ENCODE measurements at regions not wholly inside any gene's neighbourhood (a gene's known extent, or its start where the extent isn't known, plus 50 kb on each side); places are given as distances from the start of the nearest gene placed in this dataset.

- TF ChIP-seq CTCF (conservative IDR thresholded peaks at IDR 0.05 in 1 of 2, IDR thresholded peaks at IDR 0.05 in 1 of 2; ENCODE audit: low read depth in 1 of 2, low read length in 2 of 2) (no peak), EZH2 (IDR thresholded peaks at IDR 0.05; ENCODE audit: low read length, missing control alignments) (no peak)
Observed at GRCh38 chr9:126235336-126236243, 91.0 kb upstream of the MVB12B start.

Measured in fibroblast of lung (primary cell).